SK-N-SH treated with all-trans-retinoic acid at 6 μM for 48 hours (cell line): ENCODE measurements at regions not wholly inside any gene's neighbourhood (a gene's known extent, or its start where the extent isn't known, plus 50 kb on each side); places are given as distances from the start of the nearest gene placed in this dataset.

ENCODE experiments used
- ARNTL ChIP-seq: fragments of 450-650 bp; formaldehyde crosslinking; IDR thresholded peaks from 2 replicates; pipeline ENCODE4 v1.5.0; 2020; ENCODE audit warnings: low read depth, mild to moderate bottlenecking, moderate library complexity, borderline replicate concordance
- SNAI2 ChIP-seq: fragments of 250-450 bp; sonication (Bioruptor Pico); IDR thresholded peaks from 2 replicates; pipeline ENCODE4 v1.5.0; 2020; ENCODE audit warnings: mild to moderate bottlenecking, moderate library complexity
- ZC3H10 ChIP-seq: fragments of 250-450 bp; sonication (Bioruptor Pico); IDR thresholded peaks from 2 replicates; pipeline ENCODE4 v1.5.1; 2021; ENCODE audit warnings: mild to moderate bottlenecking, moderate library complexity
- ZFP3 ChIP-seq: fragments of 250-450 bp; sonication (Bioruptor Pico); IDR thresholded peaks from 2 replicates; pipeline ENCODE4 v1.5.0; 2020; ENCODE audit warnings: mild to moderate bottlenecking, moderate library complexity
- ZFP30 ChIP-seq: fragments of 450-650 bp; formaldehyde crosslinking; IDR thresholded peaks from 2 replicates; pipeline ENCODE4 v1.5.0; 2022; ENCODE audit warnings: mild to moderate bottlenecking, moderate library complexity
- ZNF70 ChIP-seq: fragments of 450-650 bp; formaldehyde crosslinking; IDR thresholded peaks from 2 replicates; pipeline ENCODE4 v1.5.0; 2020; ENCODE audit warnings: mild to moderate bottlenecking, moderate library complexity
- TF ChIP-seq, protein P1 (sequence below): fragments of 250-450 bp; sonication (Bioruptor Pico); IDR thresholded peaks from 2 replicates; pipeline ENCODE4 v1.5.1; 2021; ENCODE audit warnings: mild to moderate bottlenecking, moderate library complexity

DNA sequence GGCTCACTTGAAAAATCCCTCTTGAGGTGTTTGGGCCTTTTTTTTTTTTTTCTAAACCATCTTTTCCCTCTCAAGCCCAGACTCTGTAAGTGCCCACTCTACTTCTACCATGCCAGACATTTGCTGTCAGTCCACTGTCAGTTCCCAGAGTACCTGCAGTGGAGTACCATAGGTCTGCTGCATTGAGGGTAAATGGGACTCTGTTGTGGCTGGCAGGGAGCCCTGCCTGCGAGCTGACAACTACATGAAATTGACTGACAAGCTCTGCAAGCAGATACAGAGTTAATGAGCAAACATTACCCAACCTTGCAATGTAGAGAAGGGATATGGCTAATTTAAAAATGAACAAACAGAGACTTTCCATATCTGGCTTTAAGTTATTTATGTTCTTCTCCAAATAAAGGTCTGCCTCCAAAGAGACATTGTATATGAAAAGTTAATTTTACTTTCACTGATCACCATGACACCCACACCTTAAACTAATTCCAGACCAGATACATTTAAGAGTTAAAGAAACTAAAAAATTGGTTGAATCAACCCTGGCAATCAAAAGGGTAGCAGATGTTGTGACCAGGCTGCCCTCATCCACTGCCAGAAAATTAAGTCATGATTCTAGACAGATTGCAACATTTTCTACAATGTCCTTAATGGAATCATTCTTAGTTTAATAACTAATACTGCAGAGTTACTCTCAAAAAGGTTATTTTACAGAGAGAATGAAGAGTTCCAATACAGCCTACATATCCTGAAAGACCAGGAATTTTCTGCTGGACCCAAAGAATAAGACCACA lies 100.4 kb upstream of the PAM start:
- TF ChIP-seq ZFP30 (CRISPR knock-in tag) (no peak), ARNTL (no peak), SNAI2 (CRISPR knock-in tag) (no peak), ZC3H10 (no peak), ZFP3 (CRISPR knock-in tag) (no peak), ZNF70 (CRISPR knock-in tag) (no peak)
- TF ChIP-seq, protein P1, sequence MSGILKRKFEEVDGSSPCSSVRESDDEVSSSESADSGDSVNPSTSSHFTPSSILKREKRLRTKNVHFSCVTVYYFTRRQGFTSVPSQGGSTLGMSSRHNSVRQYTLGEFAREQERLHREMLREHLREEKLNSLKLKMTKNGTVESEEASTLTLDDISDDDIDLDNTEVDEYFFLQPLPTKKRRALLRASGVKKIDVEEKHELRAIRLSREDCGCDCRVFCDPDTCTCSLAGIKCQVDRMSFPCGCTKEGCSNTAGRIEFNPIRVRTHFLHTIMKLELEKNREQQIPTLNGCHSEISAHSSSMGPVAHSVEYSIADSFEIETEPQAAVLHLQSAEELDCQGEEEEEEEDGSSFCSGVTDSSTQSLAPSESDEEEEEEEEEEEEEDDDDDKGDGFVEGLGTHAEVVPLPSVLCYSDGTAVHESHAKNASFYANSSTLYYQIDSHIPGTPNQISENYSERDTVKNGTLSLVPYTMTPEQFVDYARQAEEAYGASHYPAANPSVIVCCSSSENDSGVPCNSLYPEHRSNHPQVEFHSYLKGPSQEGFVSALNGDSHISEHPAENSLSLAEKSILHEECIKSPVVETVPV = no peak
